Upper lobe of right lung (tissue), 1 donor: ENCODE measurements at regions not wholly inside any gene's neighbourhood (a gene's known extent, or its start where the extent isn't known, plus 50 kb on each side); places are given as distances from the start of the nearest gene placed in this dataset.

Experiments
- ATAC-seq: fragments of 200-7000 bp; cut with Tn5 transposase; one replicate; pipeline ENCODE4 v1.9.1; 2020; ENCODE audit warnings: mild to moderate bottlenecking, moderate library complexity
- DNase-seq: peaks from one replicate; pipeline ENCODE4 v3.0.0-alpha.2; 2020
- H3K27ac ChIP-seq: fragments of 200-600 bp; one replicate; pipeline ENCODE4 v1.8.0; 2022
- H3K27me3 ChIP-seq: fragments of 200-600 bp; one replicate; pipeline ENCODE4 v1.8.0; 2022; ENCODE audit warnings: mild to moderate bottlenecking
- H3K36me3 ChIP-seq: fragments of 200-600 bp; one replicate; pipeline ENCODE4 v1.8.0; 2022
- H3K4me1 ChIP-seq: fragments of 200-600 bp; one replicate; pipeline ENCODE4 v1.8.0; 2022
- H3K4me3 ChIP-seq: fragments of 200-600 bp; one replicate; pipeline ENCODE4 v1.8.0; 2022; ENCODE audit warnings: mild to moderate bottlenecking
- H3K9me3 ChIP-seq: fragments of 200-600 bp; one replicate; pipeline ENCODE4 v1.8.0; 2022
- CTCF ChIP-seq: fragments of 200-600 bp; IDR thresholded peaks from one replicate; pipeline ENCODE4 v1.8.0; 2022; ENCODE audit warnings: antibody characterized with exemption
- intact Hi-C: fragments of 100-400 bp; cut with DNase I; formaldehyde crosslinking; loops from one replicate; pipeline ENCODE4 v1.11.0; 2022
- donor health status: DM: no; HTN: yes; CAD: no; lungs with severe emphysema.

DNA sequence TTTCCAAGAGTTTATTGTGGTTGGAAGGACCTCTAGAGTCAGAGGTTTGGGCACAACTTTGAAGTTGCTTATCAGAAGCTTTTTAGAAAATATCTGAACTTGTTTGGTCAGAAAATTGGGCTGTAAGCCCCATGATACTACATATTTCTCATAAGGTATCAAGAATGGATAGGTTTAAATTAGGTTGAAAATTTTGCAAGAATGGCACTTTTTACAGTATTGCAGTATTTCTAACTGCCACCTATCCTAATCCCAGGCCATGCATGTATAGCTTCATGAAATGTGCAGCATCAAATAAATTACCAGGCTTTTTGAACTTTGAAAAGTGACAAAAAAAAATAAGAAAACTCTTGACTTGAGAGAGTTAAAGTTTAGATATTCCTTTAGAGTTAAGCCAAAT, 367.2 kb downstream of the FIGN start:
- intact Hi-C loops: no loop called here
- H3K27ac ChIP-seq: no peak overlapping the region

DNA sequence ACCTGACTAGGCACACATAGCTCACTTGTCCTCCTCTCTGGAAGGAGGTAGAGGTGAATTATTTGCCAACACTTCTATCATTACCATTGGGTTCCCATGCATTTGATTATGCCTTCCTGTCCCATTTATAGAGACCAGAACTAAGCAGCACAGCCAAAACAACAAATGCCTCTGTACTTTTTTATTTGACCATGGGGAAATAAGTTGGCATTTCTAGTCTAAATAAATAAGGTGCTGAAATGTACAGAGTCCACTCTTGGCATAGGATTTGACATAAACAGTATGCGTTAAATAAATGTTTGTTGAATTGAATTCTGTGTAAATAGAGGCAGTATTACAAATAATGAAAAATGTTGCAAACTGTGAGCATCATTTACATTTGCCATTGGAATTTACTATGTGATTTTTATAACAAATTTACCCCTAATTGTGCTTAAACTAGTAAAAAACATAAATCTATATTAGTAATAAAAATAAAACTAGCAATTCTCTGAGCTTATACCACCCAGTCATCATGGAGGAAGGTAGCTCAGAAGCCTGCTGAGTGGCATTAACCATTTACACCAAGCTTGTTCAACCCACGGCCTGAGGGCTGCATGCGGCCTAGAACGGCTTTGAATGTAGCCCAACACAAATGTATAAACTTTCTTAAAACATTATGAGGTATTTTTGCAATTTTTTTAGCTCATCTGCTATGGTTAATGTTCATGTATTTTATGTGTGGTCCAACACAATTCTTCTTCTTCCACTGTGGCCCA, 367.8 kb downstream of the FIGN start:
- no peak overlapping the region for H3K4me3 ChIP-seq
- H3K27me3 ChIP-seq: no peaks in the 10 kb centered on the region
- H3K9me3 ChIP-seq: no peaks in the 10 kb centered on the region
- no peak for TF ChIP-seq CTCF
- no peaks in the 10 kb centered on the region for H3K4me1 ChIP-seq
- H3K27ac ChIP-seq: no peak overlapping the region
- H3K36me3 ChIP-seq: no peaks in the 10 kb centered on the region
- ATAC-seq (no peak), DNase-seq (no peak)
- intact Hi-C loops: no loop called here

More for the DNA sequence above, 367.2 kb downstream of the FIGN start:
- no peaks in the 10 kb centered on the region for H3K9me3 ChIP-seq
- H3K4me1 ChIP-seq: no peaks in the 10 kb centered on the region
- H3K36me3 ChIP-seq: no peaks in the 10 kb centered on the region
- ATAC-seq: no peak
- no peaks in the 10 kb centered on the region for H3K27me3 ChIP-seq
- DNase-seq: no peak
- no peak for TF ChIP-seq CTCF
- no peak overlapping the region for H3K4me3 ChIP-seq

DNA sequence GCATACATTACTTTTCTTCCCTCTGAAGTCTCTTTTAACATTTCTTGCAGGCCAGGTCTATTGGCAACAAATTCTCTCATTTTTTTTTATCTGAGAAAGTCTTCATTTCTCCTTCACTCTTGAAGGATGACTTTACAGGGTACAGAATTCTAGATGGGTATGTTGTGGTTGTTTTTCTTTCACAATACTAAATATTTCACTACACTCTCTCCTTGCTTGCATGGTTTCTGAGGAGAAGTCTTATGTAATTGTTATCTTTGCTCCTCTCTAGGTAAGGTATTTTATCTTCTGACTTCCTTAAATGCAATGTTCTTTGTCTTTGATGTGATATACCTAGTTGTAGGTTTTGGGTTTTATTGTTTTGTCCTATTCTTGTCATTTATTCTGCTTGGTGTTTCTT, 371.1 kb downstream of the FIGN start:
- no peak overlapping the region for H3K4me3 ChIP-seq
- intact Hi-C loops: no loop called here
- ATAC-seq: no peak

DNA sequence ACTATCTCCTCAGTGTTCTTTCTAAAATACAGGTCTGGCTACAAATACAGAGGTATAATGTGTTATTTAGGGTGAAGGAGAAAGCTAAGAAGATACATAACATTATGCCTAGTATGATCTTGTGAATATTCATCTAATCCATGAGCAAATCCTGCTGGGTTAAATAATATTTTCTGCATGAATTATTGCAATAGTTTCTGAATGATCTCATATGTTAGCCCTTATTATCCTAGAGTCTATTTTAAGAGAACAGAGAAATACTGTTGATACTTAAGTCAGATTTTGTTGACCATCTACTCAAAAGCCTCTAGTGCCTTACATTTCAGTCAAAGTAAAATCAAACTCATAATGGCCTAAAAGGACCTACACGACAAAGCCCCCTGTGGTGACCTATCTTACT, 382.3 kb downstream of the FIGN start:
- DNase-seq: no peak
- H3K9me3 ChIP-seq: no peaks in the 10 kb centered on the region
- no peak overlapping the region for H3K4me3 ChIP-seq
- TF ChIP-seq CTCF: no peak
- no peak for ATAC-seq
- H3K36me3 ChIP-seq: no peaks in the 10 kb centered on the region
- H3K4me1 ChIP-seq: no peaks in the 10 kb centered on the region
- no peak overlapping the region for H3K27ac ChIP-seq
- no peaks in the 10 kb centered on the region for H3K27me3 ChIP-seq
- intact Hi-C loops: no loop called here

More for the DNA sequence above, 371.1 kb downstream of the FIGN start:
- Histone ChIP-seq H3K4me1 (no peaks in the 10 kb centered on the region), H3K36me3 (no peaks in the 10 kb centered on the region), H3K27ac (no peak overlapping the region), H3K9me3 (no peaks in the 10 kb centered on the region), H3K27me3 (no peaks in the 10 kb centered on the region)
- TF ChIP-seq CTCF: no peak
- DNase-seq: no peak

DNA sequence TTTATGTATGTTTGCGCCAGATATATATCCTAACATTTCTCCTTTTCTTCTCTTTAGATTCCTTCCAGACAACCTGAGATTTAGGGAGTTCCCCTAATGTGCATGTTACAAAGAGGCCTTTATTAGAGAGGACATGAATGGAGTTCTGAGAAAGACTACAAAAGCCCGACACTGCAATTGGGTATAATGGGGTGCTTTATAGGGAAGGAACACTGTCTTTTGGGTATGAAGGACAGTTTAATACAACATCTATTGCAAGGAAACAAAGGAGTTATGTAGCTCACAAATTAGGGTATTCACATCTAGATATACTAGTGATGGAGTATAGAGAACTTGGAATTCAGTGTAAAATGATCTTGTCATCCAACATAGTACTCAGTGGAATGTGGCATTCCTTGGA, 383.8 kb downstream of the FIGN start:
- no peaks in the 10 kb centered on the region for H3K9me3 ChIP-seq
- no peaks in the 10 kb centered on the region for H3K4me1 ChIP-seq
- no peaks in the 10 kb centered on the region for H3K36me3 ChIP-seq
- no peak overlapping the region for H3K4me3 ChIP-seq
- no peak for ATAC-seq
- no peak for DNase-seq
- no peak overlapping the region for H3K27ac ChIP-seq
- H3K27me3 ChIP-seq: no peaks in the 10 kb centered on the region
- intact Hi-C loops: no loop called here
- no peak for TF ChIP-seq CTCF

GRCh38 chr2:163351143-163351542, 384.7 kb downstream of the FIGN start:
- Histone ChIP-seq H3K9me3 (no peaks in the 10 kb centered on the region), H3K4me3 (no peak overlapping the region), H3K4me1 (no peaks in the 10 kb centered on the region), H3K36me3 (no peaks in the 10 kb centered on the region), H3K27ac (no peak overlapping the region), H3K27me3 (no peaks in the 10 kb centered on the region)
- TF ChIP-seq CTCF: no peak
- intact Hi-C loops: no loop called here
- ATAC-seq: no peak
- DNase-seq: no peak
